Stimulated activated CD8-positive, alpha-beta memory T cell treated with anti-CD3 and anti-CD28 coated beads, Interleukin-4, amount 100 ng/mL, for 48 hours (primary cell): ENCODE measurements at regions not wholly inside any gene's neighbourhood (a gene's known extent, or its start where the extent isn't known, plus 50 kb on each side); places are given as distances from the start of the nearest gene placed in this dataset.

ENCODE experiments used
- DNase-seq: peaks from one replicate; pipeline ENCODE4 v3.0.0-alpha.2; 2020

GRCh38 chr10:60663850-60664249 lies 114.4 kb upstream of the CDK1 start:
- no peak for DNase-seq

GRCh38 chr10:60662917-60663614 lies 115.2 kb upstream of the CDK1 start:
- no peak for DNase-seq

GRCh38 chr10:60661637-60662036 lies 116.6 kb upstream of the CDK1 start:
- no peak for DNase-seq

- DNase-seq = no peak
Measured at GRCh38 chr10:60660625-60661024, 117.7 kb upstream of the CDK1 start.

- no peak for DNase-seq
Measured at GRCh38 chr10:60654813-60655464, 123.3 kb upstream of the CDK1 start.

GRCh38 chr10:60652628-60653027 lies 125.7 kb upstream of the CDK1 start:
- no peak for DNase-seq

- no peak for DNase-seq
Measured at GRCh38 chr10:60650378-60650800, 127.9 kb upstream of the CDK1 start.

- no peak for DNase-seq
Measured at GRCh38 chr10:60649485-60650377, 128.5 kb upstream of the CDK1 start.

GRCh38 chr10:60648761-60649160 lies 129.5 kb upstream of the CDK1 start:
- DNase-seq = no peak

GRCh38 chr10:60646966-60647796 lies 131.1 kb upstream of the CDK1 start:
- DNase-seq = peak; percentile 39

GRCh38 chr10:60645980-60646379 lies 132.3 kb upstream of the CDK1 start:
- no peak for DNase-seq

- DNase-seq = no peak
Measured at GRCh38 chr10:60644436-60645130, 133.7 kb upstream of the CDK1 start.

GRCh38 chr10:60643874-60644273 lies 134.4 kb upstream of the CDK1 start:
- no peak for DNase-seq

GRCh38 chr10:60629332-60629731 lies 148.9 kb upstream of the CDK1 start:
- no peak for DNase-seq

- no peak for DNase-seq
Measured at GRCh38 chr10:60627778-60628748, 150.2 kb upstream of the CDK1 start.

GRCh38 chr10:60626037-60626436 lies 152.2 kb upstream of the CDK1 start:
- DNase-seq = no peak

- no peak for DNase-seq
Measured at GRCh38 chr10:60623627-60624026, 154.7 kb upstream of the CDK1 start.

GRCh38 chr10:60621018-60621417 lies 157.3 kb upstream of the CDK1 start:
- no peak for DNase-seq

GRCh38 chr10:60618861-60619260 lies 159.4 kb upstream of the CDK1 start:
- DNase-seq = no peak

GRCh38 chr10:60615541-60615940 lies 162.7 kb upstream of the CDK1 start:
- DNase-seq = no peak

- DNase-seq = no peak
Measured at GRCh38 chr10:60614363-60614762, 163.9 kb upstream of the CDK1 start.
